ENCODE measurements at regions not wholly inside any gene's neighbourhood (a gene's known extent, or its start where the extent isn't known, plus 50 kb on each side); places are given as distances from the start of the nearest gene placed in this dataset.

DNA sequence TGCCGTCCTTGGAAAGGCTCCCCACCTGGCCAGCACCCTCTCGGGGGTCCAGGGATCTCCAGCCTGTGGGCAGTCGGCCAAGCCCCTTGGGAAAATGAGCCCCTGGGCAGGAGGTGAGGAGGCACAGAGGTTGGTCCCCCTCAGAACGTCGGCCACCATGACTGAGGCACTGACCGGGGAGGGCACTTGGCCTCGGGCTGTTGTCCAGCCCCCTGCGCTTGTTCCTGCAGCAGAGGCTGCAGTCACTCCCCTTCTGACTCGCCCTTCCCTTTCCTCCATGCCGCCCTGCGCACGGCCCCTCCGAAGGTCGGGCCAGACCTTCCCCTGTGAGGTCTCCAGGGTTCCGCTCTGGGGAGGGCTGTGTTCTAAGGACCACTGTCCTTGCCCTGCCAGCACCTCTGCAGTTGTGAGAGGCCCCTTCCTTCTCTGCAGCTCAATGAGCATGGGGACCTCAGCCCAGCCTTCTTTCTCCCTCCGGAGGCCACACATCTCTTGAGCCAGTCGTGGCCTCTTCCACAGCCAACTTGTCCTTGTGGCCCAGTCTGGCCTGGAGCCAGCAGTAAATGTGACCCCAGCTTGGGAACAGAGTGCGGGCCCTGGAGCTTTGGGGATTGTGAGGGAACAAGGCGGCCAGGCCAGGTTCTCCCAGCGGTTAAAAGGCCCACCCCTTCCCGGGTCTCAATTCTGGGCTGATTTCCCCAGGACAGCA is 195.5 kb downstream of the DLL1 start (continued):
- no peak for TF ChIP-seq CBX5 (IDR thresholded peaks at IDR 0.05; ENCODE audit: low read depth, low read length)
- no peak for TF ChIP-seq SIN3A (conservative IDR thresholded peaks at IDR 0.05 in 1 of 2, IDR thresholded peaks at IDR 0.05 in 1 of 2; ENCODE audit: low read depth in 1 of 2, low read length in 2 of 2)
- TF ChIP-seq RBBP5 (IDR thresholded peaks at IDR 0.05; ENCODE audit: borderline replicate concordance, low read depth, low read length) = no peak
- TF ChIP-seq CHD7 (IDR thresholded peaks at IDR 0.05; ENCODE audit: insufficient replicate concordance, low read length) = no peak
- TF ChIP-seq ASH2L (IDR thresholded peaks at IDR 0.05; ENCODE audit: low read length) = no peak
- no peak for TF ChIP-seq SP4 (IDR thresholded peaks at IDR 0.05; ENCODE audit: low read length)
- TF ChIP-seq CREB1 (IDR thresholded peaks at IDR 0.05) = no peak

Measured in H1 (cell line).